ENCODE measurements at regions not wholly inside any gene's neighbourhood (a gene's known extent, or its start where the extent isn't known, plus 50 kb on each side); places are given as distances from the start of the nearest gene placed in this dataset.

GRCh38 chr11:95495706-95496105 is 264.7 kb upstream of the SESN3 start:
- DNase-seq (ENCODE audit: insufficient read length, low spot score): no peak
- no peak for FAIRE-seq

- DNase-seq (ENCODE audit: insufficient read length, low spot score) (no peak), FAIRE-seq (no peak)
Observed at GRCh38 chr11:95494856-95495255, 263.9 kb upstream of the SESN3 start.

- FAIRE-seq: no peak
- DNase-seq (ENCODE audit: insufficient read length, low spot score): no peak
Observed at GRCh38 chr11:95494167-95494566, 263.2 kb upstream of the SESN3 start.

DNA sequence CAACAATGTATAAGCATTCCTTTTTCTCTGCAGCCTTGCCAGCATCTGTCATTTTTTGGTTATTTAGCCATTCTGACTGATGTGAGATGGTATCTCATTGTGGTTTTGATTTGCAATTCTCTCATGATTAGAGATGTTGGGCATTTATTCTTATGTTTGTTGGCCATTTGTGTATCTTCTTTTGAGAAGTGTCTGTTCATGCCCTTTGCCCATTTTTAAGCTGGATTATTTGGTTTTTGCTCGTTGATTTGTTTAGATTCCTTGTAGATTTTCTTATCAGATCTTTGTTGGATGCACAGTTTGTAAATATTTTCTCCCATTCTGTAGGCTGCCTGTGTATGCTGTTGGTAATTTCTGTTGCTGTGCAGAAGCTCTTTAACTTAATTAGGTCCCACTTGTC is 259.6 kb upstream of the SESN3 start:
- no peak for DNase-seq (ENCODE audit: insufficient read length, low spot score)
- no peak for FAIRE-seq

GRCh38 chr11:95487938-95488337 is 256.9 kb upstream of the SESN3 start:
- DNase-seq (ENCODE audit: insufficient read length, low spot score) (no peak), FAIRE-seq (no peak)

- FAIRE-seq (no peak), DNase-seq (ENCODE audit: insufficient read length, low spot score) (no peak)
Observed at GRCh38 chr11:95487391-95487790, 256.4 kb upstream of the SESN3 start.

DNA sequence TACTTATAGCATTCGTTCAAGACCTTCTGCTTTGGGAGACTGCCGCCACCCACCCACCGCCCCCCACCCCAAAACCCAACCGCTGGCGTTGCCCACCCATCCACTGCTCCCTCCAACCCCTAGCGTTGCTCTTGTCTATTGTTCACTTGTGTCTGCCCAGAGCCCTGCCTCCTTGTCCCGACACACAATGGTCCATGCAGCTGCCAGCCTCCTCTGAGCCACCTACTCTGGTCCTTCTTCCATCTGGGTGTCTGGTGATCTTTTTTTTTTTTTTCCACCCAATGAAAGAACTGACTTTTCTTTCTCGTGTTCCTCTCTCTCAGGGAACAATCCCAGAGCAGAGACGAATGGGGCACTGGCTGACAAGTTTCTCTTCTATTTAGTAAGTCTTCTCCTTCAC is 256.0 kb upstream of the SESN3 start:
- FAIRE-seq: no peak
- no peak for DNase-seq (ENCODE audit: insufficient read length, low spot score)

- DNase-seq (ENCODE audit: insufficient read length, low spot score) (no peak), FAIRE-seq (no peak)
Observed at GRCh38 chr11:95486466-95486865, 255.5 kb upstream of the SESN3 start.

- DNase-seq (ENCODE audit: insufficient read length, low spot score): no peak
- no peak for FAIRE-seq
Observed at GRCh38 chr11:95485115-95485900, 254.3 kb upstream of the SESN3 start.

DNA sequence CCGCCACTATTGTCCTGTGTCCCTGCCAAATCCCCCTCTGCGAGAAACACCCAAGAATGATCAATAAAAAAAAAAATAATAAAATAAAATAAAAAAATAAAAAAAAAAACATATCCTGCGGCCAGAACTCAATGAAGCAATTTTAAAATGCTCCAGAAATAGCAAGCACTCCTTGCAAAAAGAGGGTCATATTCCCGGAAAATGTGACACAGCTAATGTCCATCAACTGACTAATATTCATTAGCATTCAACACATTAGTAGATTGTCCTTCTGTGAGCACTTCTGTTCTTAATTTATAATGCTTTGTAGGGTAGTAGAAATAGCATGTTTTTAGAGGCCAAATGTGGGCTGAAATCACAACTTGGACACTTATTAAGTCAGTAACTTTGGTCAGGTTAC is 252.3 kb upstream of the SESN3 start:
- DNase-seq (ENCODE audit: insufficient read length, low spot score) (no peak), FAIRE-seq (no peak)

DNA sequence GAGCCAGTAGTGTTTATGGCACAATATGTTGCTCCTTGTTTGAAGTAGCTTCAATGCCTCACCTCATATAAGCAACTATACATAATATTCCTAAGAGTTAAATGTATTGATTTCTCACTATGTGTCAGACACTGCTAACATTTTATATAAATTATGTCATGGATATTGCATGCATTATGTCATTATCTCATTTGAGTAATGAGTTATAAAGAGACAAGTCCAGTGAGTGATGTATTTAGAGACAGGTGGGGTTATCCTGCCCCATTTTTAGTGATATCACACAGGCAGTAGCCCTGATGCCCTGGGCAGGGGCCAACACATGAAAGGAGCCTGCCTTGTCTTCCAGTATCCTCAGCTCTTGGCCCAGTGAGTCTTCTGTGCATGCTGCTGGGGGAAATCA is 247.0 kb upstream of the SESN3 start:
- DNase-seq (ENCODE audit: insufficient read length, low spot score): no peak
- FAIRE-seq: no peak

DNA sequence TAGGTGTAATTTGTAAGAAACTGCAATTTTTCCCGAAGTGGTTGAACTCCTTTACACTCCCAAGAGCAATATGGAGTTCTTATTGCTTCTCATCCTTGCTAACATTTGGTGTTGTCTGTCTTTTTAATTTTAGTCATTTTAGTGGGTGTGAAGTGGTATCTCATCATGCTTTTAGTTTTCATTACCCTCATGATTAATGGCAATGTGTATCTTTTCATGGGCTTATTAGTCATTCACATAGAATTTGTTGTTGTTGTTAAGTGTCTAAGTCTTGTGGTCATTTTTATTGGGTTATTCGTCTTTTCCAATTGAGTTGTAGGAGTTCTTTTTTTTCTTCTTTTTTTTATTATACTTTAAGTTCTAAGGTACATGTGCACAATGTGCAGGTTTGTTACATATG is 238.3 kb upstream of the SESN3 start:
- DNase-seq (ENCODE audit: insufficient read length, low spot score): no peak

DNA sequence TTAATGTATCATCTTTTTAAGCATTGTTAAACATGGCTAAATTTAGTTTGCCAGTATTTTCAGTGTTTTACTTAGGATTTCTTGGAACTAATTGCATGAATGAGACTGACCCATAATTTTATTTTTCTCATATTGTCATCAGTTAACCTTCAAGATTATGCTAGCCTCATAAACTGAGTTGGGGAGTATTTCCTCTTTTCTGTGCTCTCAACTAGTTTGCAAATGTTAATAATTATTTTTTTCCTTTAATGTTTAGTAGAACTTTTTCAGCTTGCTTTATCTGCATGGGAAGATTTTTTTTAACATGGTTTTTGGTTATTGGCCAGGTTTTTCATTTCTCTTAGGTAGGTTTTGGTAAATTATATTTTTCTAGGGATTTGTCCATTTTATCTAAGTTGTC is 235.4 kb upstream of the SESN3 start:
- FAIRE-seq (no peak), DNase-seq (ENCODE audit: insufficient read length, low spot score) (no peak)

More for the DNA sequence above, 238.3 kb upstream of the SESN3 start:
- no peak for FAIRE-seq

DNA sequence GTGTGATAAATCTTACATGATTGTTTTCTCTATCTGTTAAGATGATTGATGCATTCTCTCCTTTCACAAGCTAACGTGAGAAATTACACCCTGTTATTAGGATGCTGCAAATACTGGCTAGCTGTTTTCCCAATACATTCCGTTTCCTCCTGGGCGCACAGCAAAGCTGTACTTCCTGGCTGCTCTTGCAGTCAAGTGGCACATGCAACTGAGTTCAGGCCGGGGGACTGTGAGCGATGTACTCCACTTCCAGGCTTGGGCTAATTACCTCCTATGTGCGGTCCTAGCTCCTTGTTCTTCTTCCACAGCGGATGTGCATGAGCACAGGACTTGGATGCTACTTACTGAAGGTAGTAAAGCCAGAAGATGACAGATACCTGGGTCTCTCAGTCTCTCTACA is 234.9 kb upstream of the SESN3 start:
- FAIRE-seq: no peak
- DNase-seq (ENCODE audit: insufficient read length, low spot score): no peak

- FAIRE-seq: no peak
- DNase-seq (ENCODE audit: insufficient read length, low spot score): no peak
Observed at GRCh38 chr11:95461858-95462257, 230.9 kb upstream of the SESN3 start.

- no peak for FAIRE-seq
Observed at GRCh38 chr11:95461348-95461747, 230.3 kb upstream of the SESN3 start.

DNA sequence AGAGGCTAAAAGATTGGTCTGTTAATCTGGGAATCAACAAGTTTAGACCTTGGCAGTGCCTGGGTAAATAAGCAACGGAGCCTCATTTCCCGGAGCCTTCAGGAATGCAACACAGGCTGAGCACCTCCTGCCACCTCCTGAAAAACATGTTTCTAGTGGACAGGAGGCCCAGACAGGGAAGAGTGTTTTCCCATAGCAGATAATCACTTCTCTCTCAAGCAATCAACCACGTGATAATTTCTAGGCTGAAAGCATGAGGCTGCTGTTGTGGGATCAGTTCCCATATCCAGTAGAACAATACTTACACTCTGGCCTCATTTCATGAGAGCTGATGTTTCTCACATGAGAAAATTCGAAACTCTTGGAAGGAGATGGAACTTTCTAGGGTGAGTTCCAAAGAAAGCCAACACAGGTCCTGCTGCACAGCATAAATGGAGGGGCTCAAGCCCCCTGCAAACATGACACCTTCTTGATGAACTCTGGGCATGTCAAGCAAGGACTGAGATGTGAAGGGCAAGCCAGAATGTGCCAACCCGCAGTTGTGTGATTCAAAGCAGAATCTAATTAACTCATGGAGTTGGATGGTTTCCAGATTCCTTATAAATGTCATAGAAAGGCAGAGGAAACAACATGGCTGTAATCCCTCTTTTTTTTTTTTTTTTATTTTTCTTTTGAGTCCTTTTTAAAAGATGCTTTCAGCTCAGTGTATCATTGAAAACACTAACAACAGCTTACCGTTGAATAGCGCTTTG is 228.5 kb upstream of the SESN3 start:
- DNase-seq (ENCODE audit: insufficient read length, low spot score) (no peak), FAIRE-seq (no peak)

More at GRCh38 chr11:95461348-95461747, 230.3 kb upstream of the SESN3 start:
- DNase-seq (ENCODE audit: insufficient read length, low spot score): no peak

DNA sequence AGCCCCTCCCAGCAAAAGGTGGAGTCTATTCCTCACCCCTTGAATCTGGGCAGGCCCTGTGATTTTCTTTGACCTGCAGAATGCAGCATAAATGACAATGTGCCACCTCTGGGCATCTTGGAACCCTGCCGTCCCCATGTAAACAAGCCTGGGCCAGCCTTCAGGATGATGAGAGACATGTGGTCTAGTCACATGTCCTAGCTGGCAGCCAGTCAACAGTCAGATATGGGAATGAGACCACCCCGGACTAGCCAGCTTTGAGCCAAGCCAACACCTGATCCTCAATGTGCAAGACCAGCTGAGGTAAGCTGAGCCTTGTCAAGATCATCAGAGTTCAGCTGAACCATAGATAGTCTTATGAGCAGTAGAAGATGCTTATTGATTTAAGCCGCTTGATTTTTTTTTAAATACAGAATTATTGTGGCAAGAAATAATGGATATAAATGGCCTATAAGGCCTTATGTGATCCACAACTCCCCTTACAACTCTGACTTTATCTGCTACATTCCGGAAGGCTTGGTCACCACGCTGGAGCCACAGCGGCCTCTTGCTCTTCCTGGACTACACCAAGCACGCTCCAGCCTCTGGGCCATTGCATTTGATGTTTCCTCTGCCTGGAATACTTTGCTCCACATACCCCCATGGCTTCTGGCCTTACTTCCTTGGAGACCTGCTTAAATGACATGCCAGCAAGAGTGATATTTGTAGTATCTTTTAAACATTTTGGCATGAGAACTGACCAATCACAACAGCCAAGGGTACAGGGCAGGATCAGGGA is 225.9 kb upstream of the SESN3 start:
- FAIRE-seq: no peak

DNA sequence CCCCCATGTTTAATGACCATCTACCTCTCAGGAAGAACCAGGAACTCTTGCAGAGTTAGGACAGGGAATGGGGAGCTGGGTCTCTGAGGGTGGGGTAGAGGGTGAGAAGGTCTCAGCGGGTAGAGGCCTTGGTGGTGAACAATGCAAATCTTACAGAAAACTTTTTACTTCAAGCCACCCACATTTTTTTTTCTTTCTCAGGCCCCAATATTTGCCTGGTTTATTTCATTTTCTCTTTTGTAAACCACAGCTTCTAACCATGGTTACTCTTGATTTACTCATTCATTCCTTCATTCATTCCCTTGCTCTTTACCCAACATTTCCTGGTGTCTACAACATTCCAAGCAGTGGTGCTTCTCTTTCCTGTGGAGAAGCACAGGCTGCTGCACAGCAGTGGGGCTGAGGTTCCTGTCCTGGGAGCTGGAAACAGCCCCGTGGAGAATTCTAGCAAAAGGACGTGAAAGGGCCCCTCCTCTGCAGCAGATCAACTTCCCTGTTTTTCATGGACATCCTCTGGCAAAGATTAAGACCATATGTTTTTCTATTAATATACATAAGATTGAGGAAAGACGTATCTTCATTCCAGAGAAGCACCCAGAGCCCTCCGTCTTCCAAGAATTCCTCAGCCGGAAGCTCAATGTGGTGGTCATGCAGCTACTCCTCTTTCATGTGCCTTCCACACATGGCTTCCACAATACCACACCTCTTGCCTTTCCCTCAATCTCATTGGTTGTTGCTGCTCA is 224.4 kb upstream of the SESN3 start:
- FAIRE-seq: no peak

More for the DNA sequence above, 225.9 kb upstream of the SESN3 start:
- no peak for DNase-seq (ENCODE audit: insufficient read length, low spot score)

GRCh38 chr11:95453616-95454171 is 222.7 kb upstream of the SESN3 start:
- DNase-seq (ENCODE audit: insufficient read length, low spot score): no peak
- FAIRE-seq: no peak

More for the DNA sequence above, 224.4 kb upstream of the SESN3 start:
- DNase-seq (ENCODE audit: insufficient read length, low spot score): no peak
